HG03457 (cell line): ENCODE measurements at regions not wholly inside any gene's neighbourhood (a gene's known extent, or its start where the extent isn't known, plus 50 kb on each side); places are given as distances from the start of the nearest gene placed in this dataset.
"Not testable (repeated sequence)": the region's sequence is repeated elsewhere in the genome, so short reads cannot be mapped to it uniquely, and the experiment has no call there.

Source experiments
- ATAC-seq: cut with Tn5 transposase; IDR thresholded peaks from one replicate; pipeline ENCODE4 v1.9.1; 2021; ENCODE audit warnings: moderate number of reproducible peaks; ENCODE audit not compliant: unreplicated experiment

DNA sequence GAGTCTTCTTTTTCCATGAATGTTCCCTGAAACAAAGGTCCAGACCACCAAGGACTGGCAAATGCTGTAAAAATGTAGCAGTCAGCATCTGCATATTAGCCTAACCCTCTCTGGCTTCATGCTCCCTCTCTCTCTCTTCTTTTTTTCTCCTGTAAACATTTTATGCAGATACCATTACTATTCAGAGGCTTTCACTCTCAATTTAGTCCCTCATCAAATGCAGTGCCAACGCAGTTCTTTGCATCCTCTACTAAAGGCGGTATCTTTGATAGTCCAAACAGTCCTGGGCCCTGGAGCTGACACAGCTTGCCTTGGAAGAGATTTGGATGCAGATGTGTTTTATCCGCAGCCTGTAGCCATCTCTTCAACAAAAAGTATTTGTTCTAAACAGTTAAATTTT, 167.1 kb upstream of the MMS22L start:
- no peak for ATAC-seq

DNA sequence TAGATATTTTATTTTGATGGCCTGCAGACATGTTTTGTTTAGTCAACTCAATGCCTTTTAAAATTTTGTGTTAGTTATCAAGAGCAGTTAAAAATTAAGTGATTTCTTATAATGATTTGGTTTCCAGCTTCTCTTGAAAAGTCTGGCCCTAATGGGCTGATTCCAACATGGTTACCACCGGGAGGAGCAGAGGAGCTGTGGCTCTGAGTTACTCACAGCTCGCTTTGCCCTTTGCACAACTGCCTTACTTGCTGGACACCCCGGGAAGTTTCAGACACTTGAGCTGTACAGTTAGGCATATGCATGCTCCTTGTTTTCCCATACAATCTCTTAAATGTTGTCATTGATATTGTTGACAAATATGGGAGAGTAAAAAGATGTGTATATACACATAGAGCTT, 173.1 kb upstream of the MMS22L start:
- no peak for ATAC-seq

DNA sequence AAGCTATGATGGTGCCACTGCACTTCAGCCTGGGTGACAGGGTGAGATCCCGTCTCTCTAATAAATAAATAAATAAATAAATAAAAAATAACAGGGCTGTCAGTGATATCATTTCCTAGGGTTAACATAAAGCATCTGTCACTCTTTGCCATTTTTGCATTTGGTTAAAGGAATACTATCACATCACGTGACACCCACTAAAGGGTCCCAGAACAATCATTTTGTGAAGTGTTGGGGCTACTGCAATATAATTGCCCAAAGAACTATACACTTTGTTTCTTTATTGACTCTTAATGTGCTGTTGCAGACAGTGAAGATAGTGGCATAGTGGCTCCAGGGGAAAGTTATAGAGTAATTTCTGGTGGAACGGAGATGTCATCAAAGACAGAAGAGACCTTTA, 176.5 kb upstream of the MMS22L start:
- ATAC-seq = no peak

DNA sequence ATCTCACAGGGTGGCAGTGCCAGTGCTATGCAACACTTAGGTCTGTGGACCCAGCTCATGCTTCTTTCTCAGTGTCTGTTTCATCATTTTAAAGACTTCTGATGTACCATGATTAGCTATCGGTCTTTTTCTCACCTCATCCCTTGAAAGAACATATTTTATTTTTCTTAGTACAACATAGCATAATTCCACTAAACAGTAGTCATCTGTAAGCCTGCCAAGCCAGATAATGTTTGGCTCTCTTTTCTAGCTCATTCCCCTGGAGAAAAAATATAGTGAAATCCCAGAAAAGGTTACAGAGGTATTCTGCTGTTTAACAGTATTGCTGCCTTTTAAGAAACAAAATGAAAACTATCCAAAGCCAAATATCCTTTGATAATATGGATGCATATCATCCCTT, 177.0 kb upstream of the MMS22L start:
- ATAC-seq = no peak

DNA sequence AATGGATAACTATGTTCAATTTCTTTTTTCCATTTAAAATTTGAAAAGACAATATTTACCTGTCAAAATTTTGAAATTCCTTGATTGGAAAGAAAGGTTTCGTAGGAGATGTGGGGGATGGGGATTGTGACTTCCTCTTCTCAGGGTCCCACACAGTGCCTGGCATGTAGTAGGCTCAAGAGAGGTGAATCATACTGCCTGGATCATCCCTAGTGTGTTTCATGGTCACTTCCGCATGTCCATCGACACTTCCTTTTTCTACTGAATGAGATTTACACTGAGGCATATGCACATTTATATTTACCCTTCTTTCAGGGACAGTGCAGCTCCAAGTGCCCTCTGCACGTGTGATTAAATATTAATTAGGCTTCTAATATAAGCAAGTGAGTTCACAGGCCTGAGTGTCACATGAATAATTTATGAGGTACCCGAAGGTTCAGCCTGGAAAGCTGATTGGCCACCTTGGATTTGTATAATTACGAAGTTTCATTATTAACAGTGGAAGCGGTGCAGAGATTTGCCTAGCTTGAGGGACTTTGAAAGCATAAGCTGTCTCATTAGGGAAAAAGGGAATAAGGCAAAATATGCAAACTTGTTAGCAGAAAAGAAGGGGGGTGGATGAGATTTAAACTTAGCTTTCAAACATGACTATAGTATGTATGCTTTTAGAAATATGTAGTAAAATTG, 177.5 kb upstream of the MMS22L start:
- no peak for ATAC-seq

DNA sequence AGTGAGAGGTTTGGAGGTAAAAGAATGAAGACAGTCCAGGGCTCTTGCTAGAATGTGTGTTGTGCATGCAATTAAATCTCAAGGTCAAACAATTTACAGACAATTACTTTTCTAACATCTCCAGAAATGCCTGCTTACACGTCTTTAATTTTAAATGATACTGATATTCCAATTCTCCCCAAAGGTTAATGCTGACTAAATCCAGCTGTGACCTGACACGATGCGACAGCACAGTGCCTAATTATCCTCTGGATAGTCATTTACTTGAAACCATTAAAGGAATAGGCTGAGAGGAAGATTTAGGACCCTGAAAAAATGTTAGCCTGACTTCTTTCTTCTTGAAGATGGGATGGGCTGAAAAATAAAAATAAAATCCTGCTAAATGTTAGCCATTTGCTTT, 178.2 kb upstream of the MMS22L start:
- no peak for ATAC-seq

DNA sequence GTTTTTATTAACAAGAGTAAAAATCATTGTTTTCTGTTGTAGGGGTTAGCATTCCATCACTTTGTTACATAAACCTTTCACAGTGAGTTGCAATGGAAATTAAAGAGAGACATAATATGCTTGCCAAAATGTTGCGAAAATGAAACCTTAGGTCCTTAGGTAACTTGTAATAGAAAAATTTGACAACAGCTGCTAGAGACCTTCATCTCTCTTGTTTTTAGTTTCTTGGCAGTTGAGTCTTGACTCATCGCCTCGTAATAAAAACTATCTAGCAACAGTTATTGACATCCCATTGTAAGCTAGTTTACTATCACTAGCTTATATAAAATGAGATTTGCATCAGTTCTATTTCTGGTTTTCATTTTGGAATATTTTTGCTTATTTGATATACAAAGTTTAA, 179.0 kb upstream of the MMS22L start:
- ATAC-seq = no peak

DNA sequence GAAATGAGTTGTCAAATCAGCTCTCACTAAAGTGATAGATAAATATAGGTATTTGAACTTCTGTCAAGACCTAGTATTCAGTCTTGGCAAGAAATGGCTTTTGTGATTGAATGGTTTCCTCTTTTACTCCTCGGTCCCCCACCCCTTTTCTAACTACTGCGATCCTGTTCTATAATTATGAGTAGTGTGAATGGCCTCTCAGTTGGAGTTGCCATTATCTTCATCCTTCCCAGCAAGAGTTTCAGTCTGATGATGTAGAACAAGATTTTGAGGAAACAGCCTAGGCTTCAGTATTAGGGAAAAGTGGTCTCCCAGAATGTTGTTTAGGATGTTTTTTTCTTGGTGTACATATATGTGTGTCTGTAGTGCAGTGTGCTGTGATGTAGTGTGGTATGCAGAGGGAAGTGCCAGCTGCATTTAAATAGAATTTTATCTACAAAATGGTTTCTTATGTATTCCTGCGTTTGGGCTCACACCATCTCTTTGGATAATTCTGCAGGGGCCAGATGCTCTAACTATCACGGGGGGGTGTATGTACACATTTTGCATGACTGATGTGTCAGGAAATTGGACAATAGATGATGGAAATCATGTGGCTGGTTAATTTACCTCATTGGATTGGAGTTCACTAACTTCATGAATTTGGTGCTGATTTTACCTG, 180.1 kb upstream of the MMS22L start:
- no peak for ATAC-seq

DNA sequence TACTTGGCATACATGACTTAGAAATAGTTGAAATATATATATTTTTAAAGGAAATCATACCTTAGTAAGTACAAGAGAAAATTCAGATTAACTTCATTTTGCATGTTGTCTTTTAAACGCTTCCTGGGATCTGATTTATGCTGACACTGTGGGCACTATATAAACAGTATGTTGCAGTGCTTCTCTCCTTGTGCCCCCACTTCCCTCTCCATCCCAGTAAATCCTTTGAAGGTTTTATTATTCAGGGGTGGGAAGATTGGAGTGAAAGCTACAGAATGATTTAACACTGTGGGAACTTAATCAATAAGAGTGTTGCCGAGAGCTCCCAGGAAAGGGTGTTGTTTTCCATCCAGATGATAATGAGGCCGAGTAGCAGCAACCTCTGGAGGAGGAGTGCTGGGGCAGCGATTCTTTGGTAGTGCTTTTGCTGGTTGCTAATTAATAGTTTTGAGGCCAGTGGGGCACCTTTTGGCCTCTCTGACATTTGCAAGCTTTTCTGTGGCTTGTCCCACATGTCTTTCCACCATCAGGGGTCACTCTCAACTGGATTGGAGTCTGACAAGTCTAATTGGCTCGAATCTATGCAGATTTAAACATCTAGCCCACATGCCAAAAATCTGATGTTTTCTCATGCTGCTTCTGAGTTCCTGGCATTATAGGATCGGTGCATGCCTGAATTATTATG, 183.0 kb upstream of the MMS22L start:
- ATAC-seq = no peak

DNA sequence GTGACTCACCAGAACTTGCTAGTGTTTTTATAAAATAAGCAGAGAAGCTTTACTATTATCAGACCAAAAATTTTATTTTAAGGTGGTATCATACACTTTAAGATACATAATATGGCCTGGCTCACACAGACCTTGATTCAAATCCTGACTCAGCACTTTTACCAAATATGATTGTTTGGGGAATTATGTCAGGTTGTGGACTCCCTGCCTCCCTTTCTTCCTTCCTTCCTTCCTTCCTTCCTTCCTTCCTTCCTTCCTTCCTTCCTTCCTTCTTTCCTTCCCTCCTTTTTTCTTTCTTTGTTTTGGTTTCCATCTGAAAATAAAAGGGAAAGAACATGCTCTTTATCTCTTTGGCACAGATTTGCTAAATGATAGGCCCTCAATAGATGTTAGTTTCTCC, 186.0 kb upstream of the MMS22L start:
- ATAC-seq = no peak

DNA sequence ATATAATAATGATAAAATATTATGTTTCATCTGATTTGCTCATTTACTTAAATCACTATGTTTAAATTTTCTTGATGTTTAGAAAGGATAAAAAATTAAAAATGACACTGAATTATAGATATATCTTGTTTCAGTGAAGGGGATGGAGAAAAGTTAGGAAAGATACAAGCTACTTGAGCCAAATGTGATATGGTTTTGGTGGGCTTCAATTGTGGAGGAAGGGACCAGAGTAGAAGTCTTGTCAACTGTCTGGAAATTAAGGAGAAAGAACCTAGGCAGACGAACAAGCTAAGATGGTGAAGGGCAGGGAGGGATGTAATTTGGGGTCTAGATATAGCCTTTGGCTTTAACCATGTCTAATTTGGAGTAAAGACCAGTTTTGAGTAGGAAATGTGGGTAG, 186.4 kb upstream of the MMS22L start:
- ATAC-seq = no peak

DNA sequence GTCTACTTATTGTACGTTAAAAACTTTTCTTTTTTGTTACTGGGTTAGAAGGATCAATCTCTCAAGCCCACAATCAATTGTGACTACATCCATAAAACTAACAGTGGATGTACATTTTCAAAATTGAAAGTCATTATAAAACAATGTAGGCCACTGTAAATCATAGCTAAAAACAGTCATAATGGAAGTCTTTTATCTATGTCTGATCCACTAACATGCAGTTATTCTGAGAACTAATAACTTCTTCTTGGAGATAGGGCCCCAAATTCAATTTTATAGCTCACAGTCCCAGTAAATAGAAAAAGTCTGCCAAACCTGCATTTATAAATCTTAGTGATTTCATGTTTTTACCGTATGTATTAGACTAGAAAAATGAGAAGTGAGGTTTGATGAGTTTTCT, 187.3 kb upstream of the MMS22L start:
- ATAC-seq = no peak

DNA sequence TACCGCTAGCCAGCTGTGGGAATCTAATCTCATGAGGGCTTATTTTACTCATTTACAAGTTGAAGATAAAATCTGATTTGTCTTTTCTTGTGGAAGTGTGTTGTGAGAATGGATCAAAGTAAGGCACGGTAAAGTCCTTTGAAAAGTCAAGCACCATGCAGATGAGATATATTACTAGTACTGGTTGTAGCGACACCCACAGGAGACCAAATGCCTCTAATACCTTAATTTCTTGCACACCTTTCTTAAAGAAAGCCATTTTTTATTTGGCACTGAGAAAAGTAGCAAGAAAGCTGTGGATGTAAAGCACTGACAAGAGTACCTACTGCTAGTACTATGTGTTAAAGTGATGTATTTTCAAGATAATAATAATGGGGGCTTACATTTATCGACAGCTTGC, 191.0 kb upstream of the MMS22L start:
- ATAC-seq = no peak

DNA sequence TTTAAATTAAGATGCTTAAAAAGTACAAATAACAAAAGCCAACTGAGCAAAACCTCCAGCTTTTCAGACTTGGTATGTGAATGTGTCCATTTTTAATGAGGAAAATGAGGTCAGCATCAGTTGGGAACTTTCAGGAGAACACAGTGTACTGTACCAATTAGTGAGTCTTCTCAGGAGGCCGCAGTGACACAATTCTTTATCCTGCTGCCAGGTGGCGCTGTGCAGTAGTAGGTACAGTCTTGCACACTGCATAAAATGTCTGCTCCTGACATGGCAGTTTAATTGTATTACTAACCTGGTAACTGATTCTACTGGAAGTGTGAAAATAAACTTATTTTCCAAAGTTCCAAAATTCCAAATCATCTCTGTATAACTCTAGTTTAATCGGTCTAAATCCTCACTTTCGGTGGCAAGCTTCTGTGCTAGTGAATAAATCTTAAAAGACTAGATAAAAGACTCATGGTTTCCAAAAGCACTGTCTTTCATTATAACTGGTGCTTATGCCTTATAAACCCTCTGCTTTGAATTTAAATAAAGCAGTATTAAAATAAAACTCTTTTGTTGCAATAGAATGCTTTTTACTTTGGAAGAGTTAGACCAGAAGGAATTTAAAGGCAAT, 214.8 kb upstream of the MMS22L start:
- ATAC-seq = peak; percentile 98

DNA sequence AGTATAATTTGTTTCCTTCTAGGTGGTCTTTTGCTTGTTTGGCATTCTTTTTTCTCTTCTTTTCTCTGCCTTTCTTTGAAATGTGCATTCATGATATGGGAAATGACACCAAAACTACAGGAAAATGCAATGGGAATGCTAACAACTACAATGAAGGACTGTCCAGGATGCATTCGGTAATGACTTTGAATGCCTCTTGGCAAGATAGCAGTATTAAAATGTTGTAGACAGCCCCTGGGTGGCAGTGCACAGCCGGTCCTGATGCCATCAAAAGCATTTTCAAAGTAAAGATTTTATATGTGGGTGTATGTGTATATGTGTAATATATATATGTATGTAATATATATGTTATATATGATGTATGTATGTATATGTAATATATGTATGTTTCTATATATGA, 218.8 kb upstream of the MMS22L start:
- no peak for ATAC-seq

DNA sequence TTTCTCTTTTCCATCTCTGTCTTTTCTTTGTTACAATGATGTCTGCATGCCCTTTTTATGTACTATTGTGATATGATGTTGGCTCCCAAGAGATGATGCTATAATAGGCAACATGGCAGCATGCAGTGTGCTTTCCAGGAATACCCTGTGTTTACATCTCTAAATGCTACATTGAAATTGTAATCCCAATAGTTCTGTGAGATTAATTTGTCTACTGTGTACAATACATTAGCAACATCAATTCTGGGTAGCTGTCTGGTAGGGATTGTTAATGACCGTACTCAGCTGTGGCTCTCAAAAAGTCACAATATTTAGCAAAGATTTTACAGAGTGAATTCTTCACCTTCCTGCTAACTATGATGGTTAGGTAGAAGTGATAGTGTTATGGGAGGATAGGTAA, 225.6 kb upstream of the MMS22L start:
- ATAC-seq = no peak

DNA sequence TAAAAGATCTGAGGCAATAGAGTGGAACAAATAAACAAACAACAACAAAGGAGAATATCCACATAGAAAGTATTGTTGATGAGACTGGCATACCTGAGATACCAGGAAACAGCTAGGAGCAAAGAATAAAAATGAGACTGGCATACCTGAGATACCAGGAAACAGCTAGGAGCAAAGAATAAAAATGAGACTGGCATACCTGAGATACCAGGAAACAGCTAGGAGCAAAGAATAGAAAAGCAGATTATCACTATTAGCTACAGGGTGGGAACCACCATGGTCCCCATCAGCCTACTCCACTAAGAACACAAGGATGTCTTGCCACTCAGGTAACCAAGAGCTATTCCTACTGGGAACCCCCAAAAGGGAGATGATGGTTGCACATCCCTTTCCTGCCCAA, 230.2 kb upstream of the MMS22L start:
- not testable (repeated sequence) for ATAC-seq

DNA sequence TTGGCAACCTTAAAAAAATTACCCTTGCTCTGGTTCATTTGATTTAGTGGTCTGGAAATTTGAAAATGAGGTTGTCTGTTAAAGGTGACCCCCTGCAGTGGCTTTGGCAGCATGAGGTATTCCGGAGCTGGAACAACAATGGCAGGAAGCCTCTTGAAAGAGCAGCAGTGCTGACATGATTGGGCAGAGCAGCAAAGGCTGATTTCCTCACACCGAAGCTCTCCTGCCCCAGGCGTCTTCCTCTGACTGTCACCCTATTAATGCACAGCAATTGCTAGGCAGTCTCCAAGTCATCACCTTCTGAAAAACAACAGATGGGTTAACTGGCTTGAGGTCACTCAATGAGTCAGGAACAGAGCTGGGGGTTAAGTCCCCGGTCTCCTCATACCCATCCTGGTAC, 241.8 kb upstream of the MMS22L start:
- no peak for ATAC-seq

DNA sequence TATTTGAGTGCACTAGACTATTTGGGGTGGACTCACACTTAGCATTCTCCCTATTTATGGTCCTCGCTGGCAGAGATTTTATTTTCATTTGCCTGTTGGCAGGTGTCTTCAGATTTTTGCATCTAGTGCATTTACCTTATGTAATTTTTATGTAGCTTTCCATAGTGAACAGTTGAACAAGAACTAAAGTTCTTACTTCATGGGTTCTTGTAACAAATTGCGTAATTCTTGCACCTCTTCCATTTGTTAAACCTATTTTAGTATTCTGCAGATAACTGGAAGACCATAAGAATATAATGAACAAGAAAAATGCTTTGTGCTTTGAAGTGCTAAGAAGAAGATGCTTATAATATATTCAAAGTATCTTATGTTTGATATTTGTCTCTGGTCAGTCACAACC, 252.8 kb upstream of the MMS22L start:
- ATAC-seq = no peak

DNA sequence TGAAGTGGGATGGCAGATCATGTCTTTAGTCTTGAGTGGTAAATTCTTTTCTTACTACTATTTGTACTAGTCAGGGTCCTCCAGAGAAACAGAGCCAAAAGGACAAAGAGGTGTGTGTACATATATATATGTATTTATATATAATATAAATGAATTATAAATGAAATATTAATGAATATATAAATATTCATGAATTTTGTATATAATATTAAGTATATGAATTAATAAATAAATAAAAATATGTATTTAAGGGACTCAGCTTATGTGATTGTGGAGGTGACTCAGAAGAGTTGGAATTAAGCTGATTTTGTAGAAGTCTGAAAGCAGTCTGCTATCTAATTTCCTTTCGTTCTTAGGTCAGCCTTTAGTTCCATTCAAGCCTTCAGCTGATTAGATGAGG, 265.3 kb upstream of the MMS22L start:
- ATAC-seq = no peak

DNA sequence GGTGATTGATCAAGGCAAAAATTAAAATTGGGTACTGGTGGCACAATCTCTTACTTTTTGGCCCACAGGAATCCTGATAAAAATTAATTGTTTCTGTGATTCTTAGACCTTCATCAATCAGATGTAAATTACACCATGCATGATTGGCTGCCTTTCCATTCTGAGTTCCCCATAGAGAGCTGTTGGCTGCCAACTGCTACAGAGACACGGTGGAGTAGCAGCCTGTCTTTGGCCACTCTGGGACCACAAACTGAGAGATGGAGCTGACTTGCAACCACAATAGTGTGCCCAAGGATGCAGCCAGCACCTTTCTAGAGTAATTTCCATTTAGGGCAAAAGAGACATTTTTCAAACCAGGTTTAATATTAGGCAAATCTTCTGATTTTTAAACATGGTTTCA, 274.3 kb upstream of the MMS22L start:
- ATAC-seq = no peak

DNA sequence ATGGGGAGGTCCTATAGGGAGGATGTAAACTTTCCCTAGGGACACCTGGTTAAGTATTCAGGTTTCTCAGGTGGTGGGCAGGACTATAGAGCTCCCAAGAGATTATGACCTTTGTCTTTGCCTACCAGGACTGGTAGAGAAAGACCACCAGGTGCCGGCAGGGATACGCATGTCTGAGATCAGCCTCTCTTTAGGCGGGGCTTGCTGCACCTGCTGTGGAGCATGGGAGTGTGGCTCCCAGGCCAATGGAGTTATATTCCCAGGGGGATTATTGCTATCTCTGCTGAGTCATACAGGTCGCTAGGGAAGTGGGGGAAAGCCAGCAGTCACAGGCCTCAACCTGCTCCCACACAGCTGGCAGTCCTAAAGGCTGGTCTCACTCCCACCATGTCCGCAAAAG, 280.5 kb upstream of the MMS22L start:
- no peak for ATAC-seq
